ENCODE measurements at regions not wholly inside any gene's neighbourhood (a gene's known extent, or its start where the extent isn't known, plus 50 kb on each side); places are given as distances from the start of the nearest gene placed in this dataset.

DNA sequence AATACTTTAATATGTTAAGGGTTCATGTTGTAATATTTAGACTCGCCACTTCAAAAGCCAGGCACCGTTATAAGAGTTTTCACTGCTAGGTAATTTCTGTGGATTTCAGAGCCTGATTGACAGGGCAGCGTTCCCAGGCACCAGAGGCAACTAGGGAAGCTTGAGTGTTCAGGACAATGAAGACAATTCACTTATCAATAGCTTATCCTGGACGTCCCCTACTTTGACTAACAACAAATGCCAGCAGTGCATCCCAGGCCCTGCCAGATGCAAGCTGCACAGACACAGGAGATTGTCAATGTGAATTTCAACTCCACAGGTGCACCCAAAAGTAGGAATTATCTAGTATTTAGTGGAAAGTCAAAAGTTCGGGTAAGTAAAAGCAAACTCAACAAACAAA is 179.3 kb upstream of the GYPC start:
- no peak overlapping the region for H3K4me3 ChIP-seq (ENCODE audit: insufficient read depth, low read depth, low read length)
- H3K9me1 ChIP-seq (ENCODE audit: insufficient read depth, low read length) = no peaks in the 10 kb centered on the region
- H2BK120ac ChIP-seq (ENCODE audit: low read depth, low read length) = no peak overlapping the region
- POLR2A ChIA-PET (ENCODE audit: unreplicated experiment) = interaction anchor here (0.6 kb wide), 1 partner anchor 83 kb away, joined by 3 read pairs; no protein-coding TSS in a partner anchor
- H2AK5ac ChIP-seq (ENCODE audit: low read depth, low read length) = no peak overlapping the region
- no peaks in the 10 kb centered on the region for H3K4me1 ChIP-seq (ENCODE audit: control insufficient read depth, insufficient read depth, low read length)
- no peak overlapping the region for H4K8ac ChIP-seq (ENCODE audit: low read depth in 2 of 2, low read length in 2 of 2)
- H3K4me2 ChIP-seq (ENCODE audit: low read depth, low read length) = no peak overlapping the region
- WGBS, 2 experiments (ENCODE audit: extremely low coverage in 2 of 2, insufficient read length in 1 of 2) = no CpG with 5 or more reads among the region's 5 CpGs
- H3K79me1 ChIP-seq (ENCODE audit: low read depth in 1 of 2, low read length in 2 of 2) = no peaks in the 10 kb centered on the region
- H2AFZ ChIP-seq (replicated peaks; ENCODE audit: low read length, poor library complexity) = no peak overlapping the region
- no peak overlapping the region for H3K27ac ChIP-seq (ENCODE audit: insufficient read depth, low read length)
- ATAC-seq (ENCODE audit: low read depth) = no peak
- no peak for DNase-seq
- H2BK5ac ChIP-seq (ENCODE audit: low read depth, low read length, poor library complexity, severe bottlenecking) = no peak overlapping the region
- CTCF ChIA-PET = no interaction called here
- no peak overlapping the region for H4K91ac ChIP-seq (ENCODE audit: insufficient read depth, low read depth, low read length)
- TF ChIP-seq RAD21 (IDR thresholded peaks at IDR 0.05; ENCODE audit: low read length) (no peak), NFE2L2 (IDR thresholded peaks at IDR 0.05; ENCODE audit: low read depth, low read length) (no peak), FOS (IDR thresholded peaks at IDR 0.05; ENCODE audit: low read depth, low read length) (no peak), SMC3 (IDR thresholded peaks at IDR 0.05; ENCODE audit: low read depth, low read length) (no peak), MAZ (IDR thresholded peaks at IDR 0.05; ENCODE audit: borderline replicate concordance, low read depth, low read length) (no peak)
- dilution Hi-C loops (cut with HindIII; ENCODE audit: low sequenced_read_pairs, unreplicated experiment) = no loop called here
- intact Hi-C loops (cut with micrococcal nuclease) = no loop called here
- no peaks in the 10 kb centered on the region for H4K20me1 ChIP-seq (ENCODE audit: insufficient read depth, low read length)
- in situ Hi-C loops (cut with MboI; ENCODE audit: low sequenced_read_pairs) = no loop called here
- no peak overlapping the region for H4K5ac ChIP-seq (ENCODE audit: low read depth, low read length)
- H3K36me3 ChIP-seq (ENCODE audit: control insufficient read depth, insufficient read depth, low read length) = no peaks in the 10 kb centered on the region
- H3K14ac ChIP-seq (replicated peaks; ENCODE audit: low read depth, low read length) = no peak overlapping the region
- BruUV-seq (replicated peaks) = no TSS peak
- no peak overlapping the region for H3K56ac ChIP-seq (ENCODE audit: extremely low read depth, insufficient read depth, low read length)
- H3K18ac ChIP-seq (ENCODE audit: low read depth, low read length) = no peak overlapping the region
- no peak overlapping the region for H3K23ac ChIP-seq (ENCODE audit: low read depth, low read length)
- H2BK20ac ChIP-seq (ENCODE audit: low read depth, low read length) = no peak overlapping the region
- no peak overlapping the region for H2AK9ac ChIP-seq (replicated peaks; ENCODE audit: low read depth, low read length, poor library complexity)
- H3K27me3 ChIP-seq (ENCODE audit: control insufficient read depth, insufficient read depth, low read length) = no peaks in the 10 kb centered on the region
- H3K9me3 ChIP-seq (ENCODE audit: control insufficient read depth, insufficient read depth, low read length) = no peaks in the 10 kb centered on the region; the same call in 1 of the 2 replicates
- no peak overlapping the region for H3K9ac ChIP-seq (ENCODE audit: low read depth, low read length)
- H3K4ac ChIP-seq (ENCODE audit: low read depth, low read length) = no peak overlapping the region
- no peak overlapping the region for H2BK15ac ChIP-seq (ENCODE audit: low read depth, low read length)

Measured in IMR-90 (cell line).